CD14-positive monocyte (primary cell): ENCODE measurements at regions not wholly inside any gene's neighbourhood (a gene's known extent, or its start where the extent isn't known, plus 50 kb on each side); places are given as distances from the start of the nearest gene placed in this dataset.

ENCODE experiments used
- DNase-seq, 3 donors: peaks; one replicate each; pipeline ENCODE4 v3.0.0-alpha.2; 2011 to 2022
- H2AFZ ChIP-seq: 2 replicates; pipeline ENCODE4 v1.6.0; 2012; ENCODE audit warnings: mild to moderate bottlenecking, low read depth, low read length, inconsistent platforms; ENCODE audit not compliant: insufficient read depth, poor library complexity, severe bottlenecking
- H3K27ac ChIP-seq, 2 donors: 1 replicate in 1 of 2; 2 replicates in 1 of 2; pipeline ENCODE4 v1.5.1; 2012 to 2013; ENCODE audit warnings: low read length in 2 of 2, control low read depth in 1 of 2, inconsistent platforms in 1 of 2, low read depth in 1 of 2, mild to moderate bottlenecking in 1 of 2
- H3K27me3 ChIP-seq, 2 donors: one replicate each; pipeline versions ENCODE4 v1.6.0 to v1.6.1; 2011 to 2013; ENCODE audit warnings: low read length in 2 of 2; ENCODE audit not compliant: control insufficient read depth in 2 of 2, insufficient read depth in 2 of 2
- H3K36me3 ChIP-seq, 2 donors: replicated peaks in 1 of 2; 1 replicate in 1 of 2; 2 replicates in 1 of 2; pipeline versions ENCODE4 v1.5.1 to v1.6.1; 2012 to 2013; ENCODE audit warnings: low read length in 2 of 2, control low read depth in 1 of 2, inconsistent platforms in 1 of 2, mild to moderate bottlenecking in 1 of 2; ENCODE audit not compliant: insufficient read depth in 2 of 2, control insufficient read depth in 1 of 2
- H3K4me1 ChIP-seq, 2 donors: 1 replicate in 1 of 2; 2 replicates in 1 of 2; pipeline versions ENCODE4 v1.5.1 to v1.6.1; 2012 to 2013; ENCODE audit warnings: low read length in 2 of 2, control low read depth in 1 of 2, inconsistent platforms in 1 of 2, mild to moderate bottlenecking in 1 of 2, moderate library complexity in 1 of 2; ENCODE audit not compliant: insufficient read depth in 2 of 2, control insufficient read depth in 1 of 2
- H3K4me2 ChIP-seq: replicated peaks from 2 replicates; pipeline ENCODE3; 2012; ENCODE audit warnings: low read length, moderate library complexity, mild to moderate bottlenecking; ENCODE audit not compliant: poor library complexity, severe bottlenecking; ENCODE audit errors: extremely low read depth
- H3K4me3 ChIP-seq, 3 experiments: fragments of 200-600 bp in 1 of 3; sonication (generic) in 1 of 3; replicated peaks in 1 of 3; 1 replicate in 2 of 3; 2 replicates in 1 of 3; pipeline ENCODE4 v1.5.1; 2011 to 2013; ENCODE audit warnings: low read length in 3 of 3, mild to moderate bottlenecking in 3 of 3, control low read depth in 2 of 3, low read depth in 2 of 3, inconsistent platforms in 1 of 3, moderate library complexity in 1 of 3
- H3K79me2 ChIP-seq: 2 replicates; pipeline ENCODE4 v1.6.0; 2012; ENCODE audit warnings: mild to moderate bottlenecking, control low read depth, inconsistent platforms, low read length, moderate library complexity; ENCODE audit not compliant: insufficient read depth
- H3K9ac ChIP-seq: 2 replicates; pipeline ENCODE4 v1.6.0; 2017; ENCODE audit warnings: low read length, mild to moderate bottlenecking; ENCODE audit not compliant: insufficient read depth, poor library complexity, severe bottlenecking
- H3K9me3 ChIP-seq, 2 donors: replicated peaks in 1 of 2; 1 replicate in 1 of 2; 2 replicates in 1 of 2; pipeline versions ENCODE4 v1.5.1 to v1.6.1; 2012 to 2013; ENCODE audit warnings: low read length in 2 of 2, control low read depth in 1 of 2; ENCODE audit not compliant: control insufficient read depth in 1 of 2, insufficient read depth in 1 of 2
- H4K20me1 ChIP-seq: 2 replicates; pipeline ENCODE4 v1.6.0; 2012; ENCODE audit warnings: mild to moderate bottlenecking, low read length, control low read depth, moderate library complexity; ENCODE audit not compliant: insufficient read depth
- H3K27ac Mint-ChIP-seq, 7 donors: one replicate each; pipeline ENCODE4 v1.8.0; 2020; ENCODE audit warnings: mild to moderate bottlenecking in 7 of 7, mixed read lengths in 7 of 7, moderate library complexity in 6 of 7, inconsistent platforms in 2 of 7
- H3K27me3 Mint-ChIP-seq, 3 donors: one replicate each; pipeline ENCODE4 v1.8.0; 2021 to 2022; ENCODE audit warnings: low read depth in 3 of 3, mild to moderate bottlenecking in 3 of 3, mixed read lengths in 3 of 3, moderate library complexity in 3 of 3, inconsistent platforms in 1 of 3
- H3K36me3 Mint-ChIP-seq, 2 donors: one replicate each; pipeline ENCODE4 v1.8.0; 2020; ENCODE audit warnings: mixed read lengths in 2 of 2, inconsistent platforms in 1 of 2, mild to moderate bottlenecking in 1 of 2
- H3K4me1 Mint-ChIP-seq: one replicate; pipeline ENCODE4 v1.8.0; 2020; ENCODE audit warnings: mild to moderate bottlenecking, mixed read lengths
- H3K4me3 Mint-ChIP-seq, 2 donors: one replicate each; pipeline ENCODE4 v1.8.0; 2020; ENCODE audit warnings: mild to moderate bottlenecking in 2 of 2, mixed read lengths in 2 of 2, moderate library complexity in 1 of 2
- H3K9me3 Mint-ChIP-seq, 7 donors: one replicate each; pipeline ENCODE4 v1.8.0; 2020 to 2022; ENCODE audit warnings: mixed read lengths in 7 of 7, mild to moderate bottlenecking in 6 of 7, moderate library complexity in 6 of 7, inconsistent platforms in 2 of 7
- CTCF ChIP-seq: fragments of 200-600 bp; IDR thresholded peaks from one replicate; pipeline ENCODE4 v1.8.0; 2022; ENCODE audit warnings: antibody characterized with exemption, mild to moderate bottlenecking
- WGBS: methylation state at CpG from one replicate; pipeline ENCODE4 v1.1.5; 2013; ENCODE audit warnings: missing lambda C conversion rate; ENCODE audit not compliant: insufficient coverage; 5-methylcytosine and 5-hydroxymethylcytosine counted together
- intact Hi-C, 2 donors: fragments of 100-400 bp; cut with micrococcal nuclease; formaldehyde crosslinking; loops; one replicate each; pipeline versions ENCODE4 v1.15.0 to v1.15.1; 2023

DNA sequence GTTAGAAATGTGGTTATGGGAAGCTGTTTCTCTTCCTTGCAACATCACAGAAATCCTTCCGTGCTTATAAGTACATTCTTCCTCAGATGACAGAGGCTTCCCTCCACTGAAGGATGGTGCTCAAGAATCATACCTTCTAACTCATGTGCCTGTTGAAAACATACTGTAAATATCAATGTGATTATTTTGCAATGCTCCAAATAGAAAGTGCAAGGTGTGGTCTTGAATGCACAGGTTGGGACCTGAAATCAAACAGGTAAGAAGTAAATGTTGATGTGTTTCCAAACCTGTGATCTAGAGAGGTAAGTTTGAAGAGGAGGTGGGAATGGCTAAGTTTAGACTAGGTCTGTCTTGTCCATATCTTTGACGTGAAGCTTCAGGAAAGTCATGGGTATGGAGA, 87.7 kb downstream of the ZNF518B start:
- intact Hi-C loops, result no loop called here
- peaks cover 0 to 3% (median 2%) of the 10 kb centered on the region in 3 donors for H3K27me3 Mint-ChIP-seq
- no CpG with 5 or more reads among the region's 2 CpGs for WGBS
- Histone ChIP-seq H3K27ac (no peak overlapping the region), H3K27me3 (no peaks in the 10 kb centered on the region), H2AFZ (no peak overlapping the region), H3K36me3 (no peaks in the 10 kb centered on the region), H3K4me3 (no peak overlapping the region), H3K9me3 (no peaks in the 10 kb centered on the region), H3K4me2 (no peak overlapping the region), H4K20me1 (no peaks in the 10 kb centered on the region), H3K9ac (no peak overlapping the region), H3K79me2 (no peaks in the 10 kb centered on the region), H3K4me1 (no peaks in the 10 kb centered on the region)
- H3K27ac Mint-ChIP-seq, result no peak overlapping the region
- peaks cover 0 to 3% (median 0%) of the 10 kb centered on the region in 7 donors for H3K9me3 Mint-ChIP-seq
- no peak for TF ChIP-seq CTCF
- H3K4me3 Mint-ChIP-seq, result no peak overlapping the region
- no peaks in the 10 kb centered on the region for H3K4me1 Mint-ChIP-seq
- no peak for DNase-seq
- H3K36me3 Mint-ChIP-seq, result no peaks in the 10 kb centered on the region

DNA sequence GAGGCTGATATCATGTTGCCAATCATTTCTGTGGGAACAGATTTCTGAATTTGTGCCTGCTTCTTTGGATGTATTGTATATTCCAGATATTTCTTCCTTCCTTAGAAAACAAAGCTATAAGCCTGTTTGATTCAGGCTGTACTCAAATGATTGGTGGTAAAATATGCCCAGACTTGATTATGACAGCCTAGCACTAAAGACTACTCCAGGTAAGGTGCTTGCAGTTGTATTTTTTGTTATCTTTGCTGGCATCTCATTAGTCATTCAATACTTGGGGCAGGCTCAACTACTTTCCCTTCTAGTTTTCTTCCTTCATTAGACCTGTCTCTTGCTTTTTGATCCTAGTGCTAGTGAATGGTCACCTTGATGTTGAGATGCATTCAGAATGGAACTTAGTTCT, 90.6 kb downstream of the ZNF518B start:
- no peaks in the 10 kb centered on the region for H3K79me2 ChIP-seq
- Mint-ChIP-seq H3K27me3 (peaks cover 0 to 9% (median 3%) of the 10 kb centered on the region in 3 donors), H3K4me3 (no peak overlapping the region), H3K9me3 (peaks cover 0 to 5% (median 0%) of the 10 kb centered on the region in 7 donors), H3K4me1 (no peaks in the 10 kb centered on the region), H3K36me3 (no peaks in the 10 kb centered on the region), H3K27ac (no peak overlapping the region)
- no peaks in the 10 kb centered on the region for H3K27me3 ChIP-seq
- no peak for TF ChIP-seq CTCF
- H3K4me3 ChIP-seq, result no peak overlapping the region
- no peaks in the 10 kb centered on the region for H3K9me3 ChIP-seq
- no peak overlapping the region for H3K27ac ChIP-seq
- no peak overlapping the region for H2AFZ ChIP-seq
- no peaks in the 10 kb centered on the region for H3K4me1 ChIP-seq
- DNase-seq, result no peak
- H3K36me3 ChIP-seq, result no peaks in the 10 kb centered on the region
- H4K20me1 ChIP-seq, result no peaks in the 10 kb centered on the region
- no peak overlapping the region for H3K9ac ChIP-seq
- H3K4me2 ChIP-seq, result no peak overlapping the region
- intact Hi-C loops, result no loop called here
